Right lung (tissue), 2 donors: ENCODE measurements at regions not wholly inside any gene's neighbourhood (a gene's known extent, or its start where the extent isn't known, plus 50 kb on each side); places are given as distances from the start of the nearest gene placed in this dataset.

ENCODE experiments used
- DNase-seq, 2 donors: peaks; one replicate each; pipeline ENCODE4 v3.0.0-alpha.2; 2013

GRCh38 chr16:55221836-55222235 is 102.2 kb upstream of the IRX6 start:
- DNase-seq: no peak

- DNase-seq: no peak
These were observed 101.5 kb upstream of the IRX6 start for GRCh38 chr16:55222486-55222885.

GRCh38 chr16:55225972-55226542 is 97.9 kb upstream of the IRX6 start:
- no peak for DNase-seq

GRCh38 chr16:55232822-55233221 is 91.2 kb upstream of the IRX6 start:
- no peak for DNase-seq

GRCh38 chr16:55233464-55233863 is 90.5 kb upstream of the IRX6 start:
- DNase-seq: no peak

GRCh38 chr16:55236655-55237054 is 87.3 kb upstream of the IRX6 start:
- no peak for DNase-seq

GRCh38 chr16:55239723-55240122 is 84.3 kb upstream of the IRX6 start:
- no peak for DNase-seq

- DNase-seq: no peak
These were observed 83.1 kb upstream of the IRX6 start for GRCh38 chr16:55240888-55241287.

- no peak for DNase-seq
These were observed 81.3 kb upstream of the IRX6 start for GRCh38 chr16:55242667-55243066.

GRCh38 chr16:55248058-55248457 is 75.9 kb upstream of the IRX6 start:
- DNase-seq: no peak

- no peak for DNase-seq
These were observed 75.5 kb upstream of the IRX6 start for GRCh38 chr16:55248494-55248893.

- DNase-seq: no peak
These were observed 74.6 kb upstream of the IRX6 start for GRCh38 chr16:55249361-55249760.

- DNase-seq: no peak
These were observed 74.1 kb upstream of the IRX6 start for GRCh38 chr16:55249936-55250335.

- DNase-seq: peak in 1 of 2 donors; percentile 17
These were observed 73.3 kb upstream of the IRX6 start for GRCh38 chr16:55250701-55251100.

GRCh38 chr16:55251151-55251550 is 72.9 kb upstream of the IRX6 start:
- no peak for DNase-seq

GRCh38 chr16:55252577-55252976 is 71.4 kb upstream of the IRX6 start:
- DNase-seq: no peak

GRCh38 chr16:55253987-55254386 is 70.0 kb upstream of the IRX6 start:
- DNase-seq: no peak

GRCh38 chr16:55255733-55256282 is 68.2 kb upstream of the IRX6 start:
- no peak for DNase-seq

- DNase-seq: no peak
These were observed 67.5 kb upstream of the IRX6 start for GRCh38 chr16:55256412-55257016.

- DNase-seq: peak; percentile 25 to 32
These were observed 65.9 kb upstream of the IRX6 start for GRCh38 chr16:55257966-55258613.

- no peak for DNase-seq
These were observed 62.7 kb upstream of the IRX6 start for GRCh38 chr16:55261301-55261700.

GRCh38 chr16:55263271-55264250 is 60.4 kb upstream of the IRX6 start:
- DNase-seq: no peak
